GDM1 (cell line): ENCODE measurements at regions not wholly inside any gene's neighbourhood (a gene's known extent, or its start where the extent isn't known, plus 50 kb on each side); places are given as distances from the start of the nearest gene placed in this dataset.
"Not testable (repeated sequence)": the region's sequence is repeated elsewhere in the genome, so short reads cannot be mapped to it uniquely, and the experiment has no call there.

Experiments used
- DNase-seq: peaks from one replicate; lab custom pipeline; 2025; lab: John Stamatoyannopoulos, UW

DNA sequence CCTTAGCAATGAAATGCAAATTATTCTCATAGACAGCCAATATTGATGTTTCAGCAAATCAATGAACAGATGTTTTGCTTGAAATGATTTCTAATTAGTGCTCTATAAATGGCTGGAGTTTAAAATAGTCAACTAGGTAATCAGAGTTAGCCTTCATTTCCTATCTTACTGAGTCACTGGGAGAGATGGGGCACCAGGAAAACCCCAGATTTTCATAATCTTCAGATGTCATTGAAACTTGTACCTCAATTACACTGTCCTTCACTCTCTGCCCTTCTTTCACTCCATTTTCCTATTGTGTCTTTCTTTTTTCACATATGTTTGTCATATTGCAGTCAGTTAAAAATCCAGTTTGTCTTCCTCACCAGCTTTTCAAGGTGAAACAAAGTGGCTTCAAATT lies 92.7 kb downstream of the C12orf75 start:
- DNase-seq: no peak

DNA sequence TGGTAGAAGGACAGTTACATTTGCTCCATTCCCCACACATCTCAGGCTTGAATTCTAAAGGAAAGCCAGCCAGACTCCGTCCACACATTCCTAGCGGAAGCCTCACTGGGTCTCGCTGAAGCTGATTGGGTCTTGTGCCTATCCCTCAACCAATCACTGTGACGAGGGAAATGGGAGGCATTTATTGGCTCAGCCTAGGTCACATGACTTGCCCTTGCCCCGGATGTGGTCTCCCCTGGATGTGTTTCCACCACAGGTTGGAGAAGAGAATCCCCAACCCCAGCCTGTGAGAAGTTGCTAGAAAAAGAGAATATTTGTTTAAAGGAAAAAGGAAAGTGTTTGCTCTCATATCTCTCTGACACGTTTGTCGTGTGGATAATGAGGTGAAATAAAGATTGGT lies 93.4 kb downstream of the C12orf75 start:
- no peak for DNase-seq

GRCh38 chr12:105425254-105426174 lies 95.0 kb downstream of the C12orf75 start:
- no peak for DNase-seq

GRCh38 chr12:105426766-105427165 lies 96.3 kb downstream of the C12orf75 start:
- DNase-seq: no peak

DNA sequence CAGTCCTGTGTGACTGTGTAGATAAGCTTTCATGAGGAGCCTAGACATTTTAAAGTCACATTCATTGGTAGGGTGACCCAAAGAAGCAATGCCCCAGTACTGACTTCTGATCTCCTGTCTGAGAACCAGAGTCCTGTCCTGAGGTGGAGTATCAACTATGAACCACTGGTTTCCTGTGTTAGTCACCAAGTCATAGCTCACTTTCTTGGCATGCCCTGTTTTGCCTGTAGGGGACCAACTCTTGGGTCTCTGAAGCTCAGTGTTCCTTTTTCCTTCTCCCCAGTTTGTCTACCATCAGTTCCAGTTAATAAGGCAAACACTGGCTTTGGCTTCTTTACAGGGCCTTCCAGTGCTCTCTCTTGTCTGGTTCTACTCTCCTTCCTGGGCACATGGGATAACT lies 97.4 kb downstream of the C12orf75 start:
- no peak for DNase-seq

GRCh38 chr12:105428793-105429395 lies 98.4 kb downstream of the C12orf75 start:
- DNase-seq: no peak

DNA sequence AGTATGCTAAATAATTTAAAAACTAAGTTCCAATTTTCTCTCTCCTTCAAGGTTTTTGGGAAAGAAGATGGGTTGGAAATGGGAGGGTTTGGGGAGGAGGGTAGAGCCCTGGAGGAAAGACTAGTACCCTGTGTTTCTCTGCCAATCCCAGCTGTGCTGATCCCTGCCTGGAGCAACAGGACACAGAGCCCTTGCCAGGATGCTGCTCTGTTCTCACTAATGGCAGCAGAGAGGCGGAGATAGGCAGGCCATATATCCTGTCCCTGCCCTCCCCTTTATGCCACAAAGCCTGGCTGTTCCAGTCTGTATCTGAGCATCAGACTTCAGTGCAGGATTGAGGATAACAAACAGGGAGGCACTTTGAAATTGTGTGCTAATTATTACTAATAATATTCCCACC lies 99.0 kb downstream of the C12orf75 start:
- DNase-seq: no peak

GRCh38 chr12:105431537-105432100 lies 101.1 kb downstream of the C12orf75 start:
- no peak for DNase-seq

GRCh38 chr12:105433804-105434203 lies 103.3 kb downstream of the C12orf75 start:
- no peak for DNase-seq

DNA sequence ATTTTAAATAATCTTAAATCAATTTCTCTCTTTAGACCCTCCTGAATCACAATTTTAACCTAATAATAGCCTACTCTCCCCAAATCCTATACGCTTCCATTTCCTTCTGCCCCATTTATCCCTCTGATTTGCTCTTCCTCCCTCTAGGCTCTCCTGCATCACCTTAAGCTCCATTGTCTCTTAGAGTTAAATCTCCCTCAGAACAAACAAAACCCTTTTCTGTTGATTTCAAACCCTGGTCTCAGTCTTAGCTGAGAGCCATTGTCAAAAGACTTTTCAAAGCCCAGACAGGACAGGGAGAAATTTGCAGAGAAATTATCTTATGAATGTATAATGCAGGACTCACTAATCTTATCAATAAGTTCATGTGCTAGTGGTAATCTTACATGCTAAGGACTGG lies 106.1 kb downstream of the C12orf75 start:
- no peak for DNase-seq

- DNase-seq: no peak
These were observed 109.7 kb downstream of the C12orf75 start for GRCh38 chr12:105440037-105440664.

DNA sequence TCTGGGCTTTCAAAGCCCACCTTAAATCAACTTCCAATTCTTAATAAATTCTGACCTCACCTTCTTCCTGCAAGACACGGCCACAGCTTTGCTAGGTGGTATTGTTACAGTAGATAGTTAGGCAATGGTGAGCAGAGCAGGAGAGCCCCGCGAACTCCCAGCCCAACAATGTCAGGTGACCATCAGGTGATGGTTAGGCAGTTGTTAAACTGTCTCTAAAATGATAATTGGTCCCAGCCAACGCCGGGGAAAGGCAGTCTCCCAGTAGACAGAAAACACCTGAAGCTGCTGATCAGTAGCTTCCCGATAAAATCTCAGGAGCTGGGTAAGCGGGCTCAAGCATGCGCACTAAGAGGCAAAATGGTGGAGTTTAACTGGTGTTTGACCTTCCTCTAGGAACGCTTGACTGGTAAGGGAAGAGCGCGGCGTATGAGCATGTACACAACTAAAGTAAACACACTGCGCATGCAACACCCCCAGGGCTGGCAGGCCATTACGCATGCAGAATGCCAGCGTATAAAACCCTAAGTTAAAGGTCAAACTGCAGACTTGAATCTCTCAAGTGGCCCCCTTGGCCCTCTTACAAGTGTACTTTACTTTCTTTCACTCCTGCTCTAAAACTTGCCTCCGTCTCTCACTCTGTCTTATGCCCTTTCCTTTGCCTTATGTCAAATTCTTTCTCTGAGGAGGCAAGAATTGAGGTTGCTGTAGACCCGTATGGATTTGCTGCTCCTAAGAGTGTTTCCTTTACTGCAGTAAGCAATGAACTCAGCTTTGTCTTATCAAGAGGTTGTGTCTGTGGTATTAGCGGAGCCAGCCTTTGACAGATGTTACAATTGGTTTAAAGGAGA lies 113.5 kb downstream of the C12orf75 start:
- no peak for DNase-seq

- no peak for DNase-seq
These were observed 114.2 kb downstream of the C12orf75 start for GRCh38 chr12:105444653-105445102.

DNA sequence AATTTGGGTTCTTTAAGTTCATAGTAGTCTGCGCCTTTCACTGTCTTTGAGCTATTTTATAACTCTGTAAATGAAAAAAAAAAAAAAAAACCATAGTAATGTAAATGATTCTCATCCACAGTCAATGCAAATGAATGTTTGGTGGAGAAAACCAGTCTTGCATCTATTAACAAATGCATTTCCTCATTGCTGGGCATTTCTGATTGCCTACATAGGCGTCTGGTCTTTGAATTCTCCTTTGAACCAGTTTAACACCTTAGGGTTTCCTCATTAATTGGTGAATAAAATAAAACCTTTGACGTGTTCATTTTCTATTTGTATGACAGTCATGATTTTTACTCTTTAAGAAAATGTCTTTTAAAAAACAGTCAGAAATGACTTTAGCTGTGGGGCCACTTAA lies 114.8 kb downstream of the C12orf75 start:
- DNase-seq: no peak

GRCh38 chr12:105445649-105446048 lies 115.2 kb downstream of the C12orf75 start:
- DNase-seq: no peak

DNA sequence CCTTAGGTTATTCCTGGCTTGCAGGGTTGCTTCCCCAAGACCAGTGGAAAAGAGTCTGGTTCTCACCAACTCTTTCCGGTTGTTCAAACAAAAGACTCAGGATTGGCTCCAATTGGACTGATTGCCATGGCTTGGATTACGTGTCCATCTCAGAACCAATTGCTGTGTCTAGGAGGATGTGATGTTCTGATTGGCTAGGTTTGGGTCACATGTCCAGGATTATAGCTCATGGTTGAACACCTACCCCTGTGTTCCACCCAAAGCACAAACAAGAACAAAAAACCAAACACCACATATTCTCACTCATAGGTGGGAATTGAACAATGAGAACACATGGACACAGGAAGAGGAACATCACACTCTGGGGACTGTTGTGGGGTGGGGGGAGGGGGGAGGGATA lies 116.0 kb downstream of the C12orf75 start:
- DNase-seq: not testable (repeated sequence)

DNA sequence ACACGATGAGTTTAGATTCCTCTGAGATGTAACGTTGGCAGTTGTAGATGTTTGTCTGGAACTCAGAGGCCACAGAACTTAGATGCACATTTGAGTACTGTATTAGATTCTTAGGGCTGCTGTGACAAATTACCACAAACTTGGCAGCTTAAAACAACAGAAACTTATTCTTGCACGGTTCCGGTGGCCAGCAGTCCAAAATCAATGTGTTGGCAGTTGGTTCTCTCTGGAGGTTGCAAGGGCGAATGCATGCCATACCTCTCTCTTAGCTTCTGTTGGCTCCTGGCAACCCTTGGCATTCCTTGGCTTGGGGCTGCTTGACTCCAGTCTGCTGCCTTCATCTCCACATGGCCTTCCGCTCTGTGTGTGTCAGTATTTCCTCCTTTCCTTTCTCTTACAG lies 118.9 kb downstream of the C12orf75 start:
- no peak for DNase-seq

- DNase-seq: no peak
These were observed 120.7 kb downstream of the C12orf75 start for GRCh38 chr12:105451211-105451610.

- no peak for DNase-seq
These were observed 121.3 kb downstream of the C12orf75 start for GRCh38 chr12:105451798-105452197.

DNA sequence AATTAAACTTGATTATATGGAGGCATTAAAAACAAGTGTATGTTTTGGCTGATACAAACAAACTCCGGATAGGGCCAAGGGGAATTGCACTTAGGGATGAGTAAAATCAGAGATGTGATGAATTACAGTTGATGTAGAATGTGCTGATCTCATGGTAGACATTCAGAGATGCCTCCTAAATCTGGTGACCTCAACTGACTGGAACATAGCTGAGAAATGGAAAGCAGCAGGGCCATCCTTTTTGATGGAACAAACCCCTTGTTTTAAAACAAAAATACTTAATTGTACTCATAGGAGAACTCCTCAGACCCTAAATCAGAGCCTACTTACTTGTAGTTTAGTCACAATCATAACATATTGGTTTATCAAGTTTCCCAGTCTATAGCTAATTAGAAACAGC lies 122.8 kb downstream of the C12orf75 start:
- DNase-seq: no peak

- no peak for DNase-seq
These were observed 124.2 kb downstream of the C12orf75 start for GRCh38 chr12:105454688-105455087.

DNA sequence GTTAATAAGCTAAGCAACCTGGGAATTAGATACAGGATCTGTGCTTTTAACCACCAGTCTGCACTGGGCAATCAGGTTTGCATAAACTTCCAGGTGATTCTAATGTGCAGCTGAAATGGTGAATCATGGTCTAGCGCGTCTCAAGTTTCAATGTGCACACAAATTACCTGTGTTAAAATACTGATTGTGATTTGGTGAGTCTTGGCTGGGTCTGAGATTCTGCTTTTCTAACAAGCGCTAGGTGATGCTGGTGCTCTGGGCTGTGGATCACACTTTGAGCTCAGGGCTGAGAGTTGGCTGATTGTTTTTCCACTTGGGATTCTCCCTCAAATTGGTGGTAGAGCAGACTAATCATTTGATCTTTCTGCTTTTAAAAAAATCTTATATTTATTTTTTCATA lies 124.8 kb downstream of the C12orf75 start:
- DNase-seq: no peak
